Testis (tissue), 2 donors: ENCODE measurements at regions not wholly inside any gene's neighbourhood (a gene's known extent, or its start where the extent isn't known, plus 50 kb on each side); places are given as distances from the start of the nearest gene placed in this dataset.

Source experiments
- DNase-seq: peaks from one replicate; pipeline ENCODE4 v3.0.0-alpha.2; 2019
- H3K27ac ChIP-seq, 2 donors: fragments of 200-600 bp; sonication (generic); one replicate each; pipeline ENCODE4 v1.5.1; 2019
- H3K27me3 ChIP-seq: fragments of 200-600 bp; sonication (generic); one replicate; pipeline ENCODE4 v1.5.1; 2019
- H3K36me3 ChIP-seq: fragments of 200-600 bp; sonication (generic); one replicate; pipeline ENCODE4 v1.5.1; 2017; ENCODE audit warnings: low read depth; ENCODE audit errors: missing control alignments
- H3K4me1 ChIP-seq: fragments of 200-600 bp; sonication (generic); one replicate; pipeline ENCODE4 v1.5.1; 2019
- H3K4me3 ChIP-seq, 2 donors: fragments of 200-600 bp; sonication (generic); one replicate each; pipeline ENCODE4 v1.5.1; 2017 to 2019
- H3K9me3 ChIP-seq: fragments of 200-600 bp; sonication (generic); one replicate; pipeline ENCODE4 v1.5.1; 2017
- CTCF ChIP-seq, 3 experiments: fragments of 450-650 bp in 2 of 3; fragments of 200-600 bp in 1 of 3; sonication (generic) in 1 of 3; IDR thresholded peaks; one replicate each; pipeline ENCODE4 v1.5.1; 2016 to 2019; ENCODE audit warnings: antibody characterized with exemption in 3 of 3, mild to moderate bottlenecking in 2 of 3, moderate library complexity in 1 of 3
- POLR2A ChIP-seq: fragments of 450-650 bp; IDR thresholded peaks from one replicate; pipeline ENCODE4 v1.6.1; 2017; ENCODE audit warnings: antibody characterized with exemption, mild to moderate bottlenecking, moderate library complexity
- WGBS, 2 donors: methylation state at CpG; one replicate each; pipeline ENCODE4 v1.1.5; 2018; 5-methylcytosine and 5-hydroxymethylcytosine counted together
- intact Hi-C: fragments of 100-400 bp; cut with DNase I; formaldehyde crosslinking; loops from one replicate; pipeline ENCODE4 v1.15.1; 2023; ENCODE audit warnings: low total_unique reads

- no peaks in the 10 kb centered on the region for H3K27me3 ChIP-seq
- DNase-seq: no peak
- no peak overlapping the region for H3K27ac ChIP-seq
- H3K4me1 ChIP-seq: no peaks in the 10 kb centered on the region
- no peak for TF ChIP-seq POLR2A
- no peak for TF ChIP-seq CTCF (IDR thresholded peaks at IDR 0.05)
- 82 to 88% methylated on average over 2 of the region's 2 CpGs for WGBS, 2 donors
- H3K4me3 ChIP-seq: no peak overlapping the region
- no peaks in the 10 kb centered on the region for H3K36me3 ChIP-seq
- intact Hi-C loops: no loop called here
- no peaks in the 10 kb centered on the region for H3K9me3 ChIP-seq
Observed at GRCh38 chr4:14912426-14912825, 89.9 kb upstream of the CPEB2 start.

- 63 to 90% methylated on average over 2 of the region's 2 CpGs for WGBS, 2 donors
- Histone ChIP-seq H3K9me3 (no peaks in the 10 kb centered on the region), H3K27ac (no peak overlapping the region), H3K4me3 (no peak overlapping the region), H3K4me1 (no peaks in the 10 kb centered on the region), H3K27me3 (no peaks in the 10 kb centered on the region), H3K36me3 (no peaks in the 10 kb centered on the region)
- no peak for DNase-seq
- intact Hi-C loops: no loop called here
- TF ChIP-seq POLR2A: no peak
- TF ChIP-seq CTCF (IDR thresholded peaks at IDR 0.05): no peak
Observed at GRCh38 chr4:14915018-14915417, 87.3 kb upstream of the CPEB2 start.

DNA sequence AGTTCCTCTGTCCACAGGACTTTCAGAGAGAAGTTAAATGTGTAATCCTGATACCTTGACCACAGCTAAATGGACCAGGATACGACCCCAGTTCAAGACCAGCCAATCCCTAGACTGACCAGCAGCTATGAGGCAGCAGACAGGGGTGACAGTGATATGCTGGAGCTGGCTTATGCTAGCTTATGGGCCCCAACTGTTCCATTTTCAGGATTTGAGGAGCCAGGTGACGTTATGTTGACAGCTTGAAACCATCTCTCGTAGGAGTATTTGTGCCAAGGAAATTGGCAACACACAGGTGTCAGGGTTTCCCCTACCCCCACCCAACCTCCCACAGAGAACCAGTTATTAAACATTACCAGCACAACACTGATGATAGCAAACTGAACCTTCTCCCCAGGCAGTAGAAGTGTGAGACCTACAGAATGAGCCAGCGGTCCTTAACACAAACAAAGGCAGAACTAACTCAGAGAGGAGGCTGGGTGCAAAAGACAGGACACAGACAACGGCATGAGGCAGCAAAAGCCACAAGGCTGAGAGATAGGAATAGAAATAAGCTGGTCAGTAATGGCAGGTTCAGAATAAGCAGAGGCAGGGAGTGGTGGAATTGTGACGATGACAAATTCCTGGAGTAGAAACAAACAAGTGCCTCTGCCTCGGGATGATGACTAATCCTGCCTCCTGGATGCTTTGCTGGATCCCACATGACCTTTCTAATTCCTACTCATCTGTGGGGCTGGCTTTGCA, 85.6 kb upstream of the CPEB2 start:
- Histone ChIP-seq H3K27ac (no peak overlapping the region), H3K4me1 (no peaks in the 10 kb centered on the region), H3K36me3 (no peaks in the 10 kb centered on the region), H3K4me3 (no peak overlapping the region), H3K9me3 (no peaks in the 10 kb centered on the region), H3K27me3 (no peaks in the 10 kb centered on the region)
- no peak for DNase-seq
- intact Hi-C loops: no loop called here
- 63 to 66% methylated on average over 7 of the region's 7 CpGs for WGBS, 2 donors
- TF ChIP-seq CTCF (IDR thresholded peaks at IDR 0.05) (no peak), POLR2A (no peak)

- no peak for DNase-seq
- no peak overlapping the region for H3K4me3 ChIP-seq
- intact Hi-C loops: no loop called here
- TF ChIP-seq POLR2A (no peak), CTCF (IDR thresholded peaks at IDR 0.05) (no peak)
- no peaks in the 10 kb centered on the region for H3K4me1 ChIP-seq
- WGBS, 2 donors: 33 to 45% methylated on average over 1 of the region's 1 CpG
- no peaks in the 10 kb centered on the region for H3K27me3 ChIP-seq
- H3K9me3 ChIP-seq: no peaks in the 10 kb centered on the region
- no peak overlapping the region for H3K27ac ChIP-seq
- no peaks in the 10 kb centered on the region for H3K36me3 ChIP-seq
Observed at GRCh38 chr4:14917298-14917633, 85.0 kb upstream of the CPEB2 start.

- intact Hi-C loops: no loop called here
- no peak for TF ChIP-seq CTCF (IDR thresholded peaks at IDR 0.05)
- TF ChIP-seq POLR2A: no peak
- WGBS, 2 donors: 68 to 76% methylated on average over 4 of the region's 4 CpGs
Observed at GRCh38 chr4:14918336-14918735, 83.9 kb upstream of the CPEB2 start.

More at GRCh38 chr4:14918336-14918735, 83.9 kb upstream of the CPEB2 start:
- no peaks in the 10 kb centered on the region for H3K27me3 ChIP-seq
- no peak overlapping the region for H3K4me3 ChIP-seq
- no peaks in the 10 kb centered on the region for H3K4me1 ChIP-seq
- H3K9me3 ChIP-seq: no peaks in the 10 kb centered on the region
- no peaks in the 10 kb centered on the region for H3K36me3 ChIP-seq
- DNase-seq: no peak
- no peak overlapping the region for H3K27ac ChIP-seq
